Transverse colon (tissue), 4 donors: ENCODE measurements at regions not wholly inside any gene's neighbourhood (a gene's known extent, or its start where the extent isn't known, plus 50 kb on each side); places are given as distances from the start of the nearest gene placed in this dataset.
"Not testable (repeated sequence)": the region's sequence is repeated elsewhere in the genome, so short reads cannot be mapped to it uniquely, and the experiment has no call there.

Experiments
- CTCF ChIP-seq, 5 experiments: fragments of 200-600 bp in 3 of 5; fragments of 450-650 bp in 2 of 5; sonication (generic) in 3 of 5; IDR thresholded peaks; 1 replicate in 2 of 5; 2 replicates in 3 of 5; pipeline ENCODE4 v1.5.1; 2016 to 2017; ENCODE audit warnings: antibody characterized with exemption in 5 of 5, inconsistent platforms in 3 of 5, mild to moderate bottlenecking in 2 of 5, moderate library complexity in 1 of 5
- POLR2AphosphoS5 ChIP-seq, 3 donors: sonication (generic); formaldehyde crosslinking; IDR thresholded peaks; one replicate each; pipeline ENCODE4 v1.6.1; 2016; ENCODE audit warnings: antibody characterized with exemption in 3 of 3

GRCh38 chr12:124467549-124467948 is 99.9 kb downstream of the NCOR2 start:
- TF ChIP-seq CTCF, POLR2AphosphoS5 (IDR thresholded peaks at IDR 0.05): not testable (repeated sequence)
